ENCODE measurements at regions not wholly inside any gene's neighbourhood (a gene's known extent, or its start where the extent isn't known, plus 50 kb on each side); places are given as distances from the start of the nearest gene placed in this dataset.

GRCh38 chr9:108033976-108034964, 544.7 kb upstream of the KLF4 start:
- TF ChIP-seq CTCF (IDR thresholded peaks at IDR 0.05; ENCODE audit: low read length): no peak
- no peak for TF ChIP-seq EZH2 (IDR thresholded peaks at IDR 0.05; ENCODE audit: borderline replicate concordance, low read length)

Data from OCI-LY1 (cell line).